ENCODE measurements at regions not wholly inside any gene's neighbourhood (a gene's known extent, or its start where the extent isn't known, plus 50 kb on each side); places are given as distances from the start of the nearest gene placed in this dataset.
"Not testable (repeated sequence)": the region's sequence is repeated elsewhere in the genome, so short reads cannot be mapped to it uniquely, and the experiment has no call there.

- DNase-seq (ENCODE audit: low spot score): no peak
- no peak for FAIRE-seq
These were observed 476.0 kb downstream of the EIPR1 start for GRCh38 chr2:2901384-2902345.

- no peak for DNase-seq (ENCODE audit: low spot score)
These were observed 477.8 kb downstream of the EIPR1 start for GRCh38 chr2:2899826-2900225.

GRCh38 chr2:2898744-2899143 is 478.9 kb downstream of the EIPR1 start:
- no peak for DNase-seq (ENCODE audit: low spot score)
- FAIRE-seq: no peak

More at GRCh38 chr2:2899826-2900225, 477.8 kb downstream of the EIPR1 start:
- FAIRE-seq: no peak

- DNase-seq (ENCODE audit: low spot score): no peak
- no peak for FAIRE-seq
These were observed 481.0 kb downstream of the EIPR1 start for GRCh38 chr2:2896643-2897042.

GRCh38 chr2:2896011-2896410 is 481.6 kb downstream of the EIPR1 start:
- FAIRE-seq: no peak

GRCh38 chr2:2894011-2894410 is 483.6 kb downstream of the EIPR1 start:
- DNase-seq (ENCODE audit: low spot score); FAIRE-seq: not testable (repeated sequence)

More at GRCh38 chr2:2896011-2896410, 481.6 kb downstream of the EIPR1 start:
- no peak for DNase-seq (ENCODE audit: low spot score)

GRCh38 chr2:2892892-2893291 is 484.7 kb downstream of the EIPR1 start:
- FAIRE-seq (no peak), DNase-seq (ENCODE audit: low spot score) (no peak)

GRCh38 chr2:2892378-2892777 is 485.2 kb downstream of the EIPR1 start:
- DNase-seq (ENCODE audit: low spot score) (no peak), FAIRE-seq (no peak)

- no peak for DNase-seq (ENCODE audit: low spot score)
- no peak for FAIRE-seq
These were observed 486.7 kb downstream of the EIPR1 start for GRCh38 chr2:2890901-2891300.

- FAIRE-seq (no peak), DNase-seq (ENCODE audit: low spot score) (no peak)
These were observed 487.4 kb downstream of the EIPR1 start for GRCh38 chr2:2890246-2890645.

- FAIRE-seq: no peak
- no peak for DNase-seq (ENCODE audit: low spot score)
These were observed 488.0 kb downstream of the EIPR1 start for GRCh38 chr2:2889646-2890045.

- FAIRE-seq (no peak), DNase-seq (ENCODE audit: low spot score) (no peak)
These were observed 488.5 kb downstream of the EIPR1 start for GRCh38 chr2:2889141-2889540.

- no peak for DNase-seq (ENCODE audit: low spot score)
- FAIRE-seq: no peak
These were observed 489.7 kb downstream of the EIPR1 start for GRCh38 chr2:2887772-2888387.

GRCh38 chr2:2886922-2887321 is 490.7 kb downstream of the EIPR1 start:
- DNase-seq (ENCODE audit: low spot score) (no peak), FAIRE-seq (no peak)

GRCh38 chr2:2881499-2881898 is 496.1 kb downstream of the EIPR1 start:
- no peak for FAIRE-seq
- DNase-seq (ENCODE audit: low spot score): no peak

GRCh38 chr2:2880938-2881337 is 496.7 kb downstream of the EIPR1 start:
- no peak for DNase-seq (ENCODE audit: low spot score)
- no peak for FAIRE-seq

- FAIRE-seq: no peak
- no peak for DNase-seq (ENCODE audit: low spot score)
These were observed 497.8 kb downstream of the EIPR1 start for GRCh38 chr2:2879781-2880180.

GRCh38 chr2:2879071-2879470 is 498.5 kb downstream of the EIPR1 start:
- FAIRE-seq (no peak), DNase-seq (ENCODE audit: low spot score) (no peak)

GRCh38 chr2:2877427-2877826 is 500.2 kb downstream of the EIPR1 start:
- FAIRE-seq: no peak
- no peak for DNase-seq (ENCODE audit: low spot score)

GRCh38 chr2:2876331-2877221 is 501.0 kb downstream of the EIPR1 start:
- FAIRE-seq (no peak), DNase-seq (ENCODE audit: low spot score) (no peak)

GRCh38 chr2:2875831-2876230 is 501.8 kb downstream of the EIPR1 start:
- FAIRE-seq (no peak), DNase-seq (ENCODE audit: low spot score) (no peak)

- DNase-seq (ENCODE audit: low spot score) (no peak), FAIRE-seq (no peak)
These were observed 502.3 kb downstream of the EIPR1 start for GRCh38 chr2:2875296-2875695.

Data from RCC 7860 (cell line).